CD14-positive monocyte (primary cell): ENCODE measurements at regions not wholly inside any gene's neighbourhood (a gene's known extent, or its start where the extent isn't known, plus 50 kb on each side); places are given as distances from the start of the nearest gene placed in this dataset.

ENCODE experiments used
- DNase-seq, 3 donors: peaks; one replicate each; pipeline ENCODE4 v3.0.0-alpha.2; 2011 to 2022
- H2AFZ ChIP-seq: 2 replicates; pipeline ENCODE4 v1.6.0; 2012; ENCODE audit warnings: mild to moderate bottlenecking, low read depth, low read length, inconsistent platforms; ENCODE audit not compliant: insufficient read depth, poor library complexity, severe bottlenecking
- H3K27ac ChIP-seq, 2 donors: 1 replicate in 1 of 2; 2 replicates in 1 of 2; pipeline ENCODE4 v1.5.1; 2012 to 2013; ENCODE audit warnings: low read length in 2 of 2, control low read depth in 1 of 2, inconsistent platforms in 1 of 2, low read depth in 1 of 2, mild to moderate bottlenecking in 1 of 2
- H3K27me3 ChIP-seq, 2 donors: one replicate each; pipeline versions ENCODE4 v1.6.0 to v1.6.1; 2011 to 2013; ENCODE audit warnings: low read length in 2 of 2; ENCODE audit not compliant: control insufficient read depth in 2 of 2, insufficient read depth in 2 of 2
- H3K36me3 ChIP-seq, 2 donors: replicated peaks in 1 of 2; 1 replicate in 1 of 2; 2 replicates in 1 of 2; pipeline versions ENCODE4 v1.5.1 to v1.6.1; 2012 to 2013; ENCODE audit warnings: low read length in 2 of 2, control low read depth in 1 of 2, inconsistent platforms in 1 of 2, mild to moderate bottlenecking in 1 of 2; ENCODE audit not compliant: insufficient read depth in 2 of 2, control insufficient read depth in 1 of 2
- H3K4me1 ChIP-seq, 2 donors: 1 replicate in 1 of 2; 2 replicates in 1 of 2; pipeline versions ENCODE4 v1.5.1 to v1.6.1; 2012 to 2013; ENCODE audit warnings: low read length in 2 of 2, control low read depth in 1 of 2, inconsistent platforms in 1 of 2, mild to moderate bottlenecking in 1 of 2, moderate library complexity in 1 of 2; ENCODE audit not compliant: insufficient read depth in 2 of 2, control insufficient read depth in 1 of 2
- H3K4me2 ChIP-seq: replicated peaks from 2 replicates; pipeline ENCODE3; 2012; ENCODE audit warnings: low read length, moderate library complexity, mild to moderate bottlenecking; ENCODE audit not compliant: poor library complexity, severe bottlenecking; ENCODE audit errors: extremely low read depth
- H3K4me3 ChIP-seq, 3 experiments: fragments of 200-600 bp in 1 of 3; sonication (generic) in 1 of 3; replicated peaks in 1 of 3; 1 replicate in 2 of 3; 2 replicates in 1 of 3; pipeline ENCODE4 v1.5.1; 2011 to 2013; ENCODE audit warnings: low read length in 3 of 3, mild to moderate bottlenecking in 3 of 3, control low read depth in 2 of 3, low read depth in 2 of 3, inconsistent platforms in 1 of 3, moderate library complexity in 1 of 3
- H3K79me2 ChIP-seq: 2 replicates; pipeline ENCODE4 v1.6.0; 2012; ENCODE audit warnings: mild to moderate bottlenecking, control low read depth, inconsistent platforms, low read length, moderate library complexity; ENCODE audit not compliant: insufficient read depth
- H3K9ac ChIP-seq: 2 replicates; pipeline ENCODE4 v1.6.0; 2017; ENCODE audit warnings: low read length, mild to moderate bottlenecking; ENCODE audit not compliant: insufficient read depth, poor library complexity, severe bottlenecking
- H3K9me3 ChIP-seq, 2 donors: replicated peaks in 1 of 2; 1 replicate in 1 of 2; 2 replicates in 1 of 2; pipeline versions ENCODE4 v1.5.1 to v1.6.1; 2012 to 2013; ENCODE audit warnings: low read length in 2 of 2, control low read depth in 1 of 2; ENCODE audit not compliant: control insufficient read depth in 1 of 2, insufficient read depth in 1 of 2
- H4K20me1 ChIP-seq: 2 replicates; pipeline ENCODE4 v1.6.0; 2012; ENCODE audit warnings: mild to moderate bottlenecking, low read length, control low read depth, moderate library complexity; ENCODE audit not compliant: insufficient read depth
- H3K27ac Mint-ChIP-seq, 7 donors: one replicate each; pipeline ENCODE4 v1.8.0; 2020; ENCODE audit warnings: mild to moderate bottlenecking in 7 of 7, mixed read lengths in 7 of 7, moderate library complexity in 6 of 7, inconsistent platforms in 2 of 7
- H3K27me3 Mint-ChIP-seq, 3 donors: one replicate each; pipeline ENCODE4 v1.8.0; 2021 to 2022; ENCODE audit warnings: low read depth in 3 of 3, mild to moderate bottlenecking in 3 of 3, mixed read lengths in 3 of 3, moderate library complexity in 3 of 3, inconsistent platforms in 1 of 3
- H3K36me3 Mint-ChIP-seq, 2 donors: one replicate each; pipeline ENCODE4 v1.8.0; 2020; ENCODE audit warnings: mixed read lengths in 2 of 2, inconsistent platforms in 1 of 2, mild to moderate bottlenecking in 1 of 2
- H3K4me1 Mint-ChIP-seq: one replicate; pipeline ENCODE4 v1.8.0; 2020; ENCODE audit warnings: mild to moderate bottlenecking, mixed read lengths
- H3K4me3 Mint-ChIP-seq, 2 donors: one replicate each; pipeline ENCODE4 v1.8.0; 2020; ENCODE audit warnings: mild to moderate bottlenecking in 2 of 2, mixed read lengths in 2 of 2, moderate library complexity in 1 of 2
- H3K9me3 Mint-ChIP-seq, 7 donors: one replicate each; pipeline ENCODE4 v1.8.0; 2020 to 2022; ENCODE audit warnings: mixed read lengths in 7 of 7, mild to moderate bottlenecking in 6 of 7, moderate library complexity in 6 of 7, inconsistent platforms in 2 of 7
- CTCF ChIP-seq: fragments of 200-600 bp; IDR thresholded peaks from one replicate; pipeline ENCODE4 v1.8.0; 2022; ENCODE audit warnings: antibody characterized with exemption, mild to moderate bottlenecking
- WGBS: methylation state at CpG from one replicate; pipeline ENCODE4 v1.1.5; 2013; ENCODE audit warnings: missing lambda C conversion rate; ENCODE audit not compliant: insufficient coverage; 5-methylcytosine and 5-hydroxymethylcytosine counted together
- intact Hi-C, 2 donors: fragments of 100-400 bp; cut with micrococcal nuclease; formaldehyde crosslinking; loops; one replicate each; pipeline versions ENCODE4 v1.15.0 to v1.15.1; 2023

DNA sequence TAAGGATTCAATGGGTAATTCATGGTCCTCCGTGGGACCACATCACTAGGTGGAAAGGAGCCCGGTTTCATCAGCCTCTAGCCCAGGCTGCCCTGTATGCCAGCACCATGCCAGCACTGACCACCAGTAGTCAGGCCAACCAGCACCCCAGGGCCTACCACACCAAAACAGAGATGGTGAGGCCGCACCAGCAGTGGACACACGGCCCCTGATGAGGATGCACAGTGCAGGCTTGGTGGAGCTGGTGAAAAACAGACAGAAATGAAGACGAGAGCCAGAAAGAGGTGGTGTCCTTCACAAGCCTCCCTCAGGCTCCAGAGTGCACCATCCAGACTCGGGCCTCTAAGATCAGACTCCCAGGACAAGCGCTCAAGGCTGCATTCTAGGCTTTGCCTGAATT is 128.2 kb downstream of the MED10 start:
- H3K9ac ChIP-seq, result no peak overlapping the region
- H3K79me2 ChIP-seq, result no peaks in the 10 kb centered on the region
- Mint-ChIP-seq H3K27ac (no peak overlapping the region), H3K9me3 (peaks cover 0 to 10% (median 2%) of the 10 kb centered on the region in 7 donors), H3K4me3 (no peak overlapping the region), H3K4me1 (no peaks in the 10 kb centered on the region), H3K27me3 (peaks cover 0 to 1% (median 0%) of the 10 kb centered on the region in 3 donors), H3K36me3 (no peaks in the 10 kb centered on the region)
- no peaks in the 10 kb centered on the region for H4K20me1 ChIP-seq
- no peak overlapping the region for H3K27ac ChIP-seq
- no peak overlapping the region for H2AFZ ChIP-seq
- WGBS, result 95% methylated on average over 7 of the region's 7 CpGs
- H3K4me3 ChIP-seq, result no peak overlapping the region
- H3K4me2 ChIP-seq, result no peak overlapping the region
- no peaks in the 10 kb centered on the region for H3K4me1 ChIP-seq
- no peaks in the 10 kb centered on the region for H3K36me3 ChIP-seq
- TF ChIP-seq CTCF, result no peak
- H3K9me3 ChIP-seq, result peaks cover 0 to 8% of the 10 kb centered on the region in 2 donors
- intact Hi-C loops, result no loop called here
- DNase-seq, result no peak
- H3K27me3 ChIP-seq, result no peaks in the 10 kb centered on the region

GRCh38 chr5:6248132-6248531 is 130.2 kb downstream of the MED10 start:
- TF ChIP-seq CTCF, result no peak
- no peaks in the 10 kb centered on the region for H3K4me1 ChIP-seq
- H3K79me2 ChIP-seq, result no peaks in the 10 kb centered on the region
- H3K27me3 Mint-ChIP-seq, result peaks cover 0 to 3% (median 0%) of the 10 kb centered on the region in 3 donors
- H3K4me1 Mint-ChIP-seq, result no peaks in the 10 kb centered on the region
- no peak overlapping the region for H3K4me3 Mint-ChIP-seq
- H4K20me1 ChIP-seq, result no peaks in the 10 kb centered on the region
- no peak for DNase-seq
- no peak overlapping the region for H3K27ac ChIP-seq
- no peak overlapping the region for H2AFZ ChIP-seq
- H3K36me3 ChIP-seq, result no peaks in the 10 kb centered on the region
- no peak overlapping the region for H3K27ac Mint-ChIP-seq
- H3K9me3 Mint-ChIP-seq, result peaks cover 0 to 10% (median 2%) of the 10 kb centered on the region in 7 donors
- intact Hi-C loops, result no loop called here
- WGBS, result no CpG with 5 or more reads among the region's 5 CpGs
- H3K9me3 ChIP-seq, result peaks cover 0 to 5% of the 10 kb centered on the region in 2 donors
- no peak overlapping the region for H3K4me3 ChIP-seq
- no peak overlapping the region for H3K4me2 ChIP-seq
- no peaks in the 10 kb centered on the region for H3K36me3 Mint-ChIP-seq
- H3K9ac ChIP-seq, result no peak overlapping the region
- H3K27me3 ChIP-seq, result no peaks in the 10 kb centered on the region
